ENCODE measurements at regions not wholly inside any gene's neighbourhood (a gene's known extent, or its start where the extent isn't known, plus 50 kb on each side); places are given as distances from the start of the nearest gene placed in this dataset.
"Not testable (repeated sequence)": the region's sequence is repeated elsewhere in the genome, so short reads cannot be mapped to it uniquely, and the experiment has no call there.

GRCh38 chr18:55751476-55751875 lies 163.5 kb upstream of the TCF4 start:
- Histone ChIP-seq H3K9me3 (ENCODE audit: low read depth, low read length) (no peaks in the 10 kb centered on the region), H3K4me1 (ENCODE audit: insufficient read depth, low read length) (no peaks in the 10 kb centered on the region), H3K27me3 (ENCODE audit: insufficient read depth, low read length) (no peaks in the 10 kb centered on the region), H3K4me3 (ENCODE audit: low read length) (no peak overlapping the region)

DNA sequence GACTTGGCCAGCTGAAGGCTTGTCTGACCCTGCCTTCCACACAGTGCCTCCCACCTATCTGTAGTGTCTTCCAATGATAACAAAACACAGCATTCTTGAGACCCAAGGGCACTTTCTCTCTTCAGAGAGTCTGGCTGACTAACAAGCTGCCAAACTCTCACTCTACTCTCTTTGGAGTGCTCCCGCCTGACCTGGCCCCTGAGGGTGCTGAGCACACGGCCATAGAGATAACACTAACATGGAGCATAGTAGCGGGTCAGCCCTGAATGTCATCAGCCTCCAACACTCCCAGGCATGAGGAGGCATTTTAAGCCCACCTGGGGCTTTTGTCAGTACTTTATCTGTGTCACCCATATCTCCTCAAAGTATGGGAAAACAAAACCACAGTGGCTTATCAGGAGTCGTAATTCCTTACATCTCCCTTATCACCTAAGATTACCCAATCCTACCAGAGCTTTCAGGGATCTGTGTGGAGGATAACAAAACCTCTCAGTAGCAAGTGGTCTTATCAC lies 160.3 kb upstream of the TCF4 start:
- H3K27me3 ChIP-seq (ENCODE audit: insufficient read depth, low read length): no peaks in the 10 kb centered on the region
- no peaks in the 10 kb centered on the region for H3K4me1 ChIP-seq (ENCODE audit: insufficient read depth, low read length)
- H3K4me3 ChIP-seq (ENCODE audit: low read length): no peak overlapping the region
- no peaks in the 10 kb centered on the region for H3K9me3 ChIP-seq (ENCODE audit: low read depth, low read length)

GRCh38 chr18:55744206-55744605 lies 156.2 kb upstream of the TCF4 start:
- Histone ChIP-seq H3K4me3 (ENCODE audit: low read length) (no peak overlapping the region), H3K4me1 (ENCODE audit: insufficient read depth, low read length) (no peaks in the 10 kb centered on the region), H3K9me3 (ENCODE audit: low read depth, low read length) (no peaks in the 10 kb centered on the region), H3K27me3 (ENCODE audit: insufficient read depth, low read length) (no peaks in the 10 kb centered on the region)

DNA sequence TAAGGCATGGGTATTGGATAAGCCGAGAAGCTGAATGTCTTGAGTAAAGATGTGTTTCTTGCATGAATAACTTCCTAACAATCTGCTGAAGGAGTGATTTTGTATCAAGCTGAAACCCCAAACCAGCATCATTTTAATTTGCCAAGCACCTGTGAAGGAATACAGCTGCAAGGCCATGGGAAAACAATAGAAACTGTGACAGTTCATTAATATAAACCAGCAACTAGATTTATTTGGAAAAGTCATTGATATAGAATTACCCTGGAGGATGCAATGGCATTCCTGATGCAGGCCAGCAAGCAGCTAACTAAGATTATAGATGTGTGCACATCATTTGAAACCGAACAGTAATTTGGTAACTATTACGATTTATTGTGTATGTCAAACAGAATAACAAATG lies 155.7 kb upstream of the TCF4 start:
- Histone ChIP-seq H3K4me1 (ENCODE audit: insufficient read depth, low read length) (no peaks in the 10 kb centered on the region), H3K27me3 (ENCODE audit: insufficient read depth, low read length) (no peaks in the 10 kb centered on the region), H3K4me3 (ENCODE audit: low read length) (no peak overlapping the region), H3K9me3 (ENCODE audit: low read depth, low read length) (no peaks in the 10 kb centered on the region)

DNA sequence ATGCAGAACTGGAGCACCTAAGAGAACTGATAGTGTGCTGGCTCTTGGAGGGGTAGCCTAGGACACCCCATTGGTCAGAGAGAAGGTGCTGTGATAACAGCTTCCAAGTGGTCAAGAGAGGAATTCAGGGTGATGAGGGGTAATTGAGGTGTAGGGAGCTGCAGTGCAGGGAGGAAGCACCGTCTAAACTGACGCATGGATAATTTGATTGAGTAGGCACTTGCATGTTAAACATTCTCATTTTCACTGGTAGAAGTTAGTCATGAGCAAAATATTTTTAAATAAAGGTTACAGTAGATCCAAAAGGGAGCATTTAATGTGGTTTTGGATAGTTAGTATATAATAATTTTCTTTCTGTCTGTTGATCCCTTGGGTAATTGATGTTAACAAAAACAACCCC lies 155.1 kb upstream of the TCF4 start:
- Histone ChIP-seq H3K9me3 (ENCODE audit: low read depth, low read length) (no peaks in the 10 kb centered on the region), H3K27me3 (ENCODE audit: insufficient read depth, low read length) (no peaks in the 10 kb centered on the region), H3K4me3 (ENCODE audit: low read length) (no peak overlapping the region), H3K4me1 (ENCODE audit: insufficient read depth, low read length) (no peaks in the 10 kb centered on the region)

DNA sequence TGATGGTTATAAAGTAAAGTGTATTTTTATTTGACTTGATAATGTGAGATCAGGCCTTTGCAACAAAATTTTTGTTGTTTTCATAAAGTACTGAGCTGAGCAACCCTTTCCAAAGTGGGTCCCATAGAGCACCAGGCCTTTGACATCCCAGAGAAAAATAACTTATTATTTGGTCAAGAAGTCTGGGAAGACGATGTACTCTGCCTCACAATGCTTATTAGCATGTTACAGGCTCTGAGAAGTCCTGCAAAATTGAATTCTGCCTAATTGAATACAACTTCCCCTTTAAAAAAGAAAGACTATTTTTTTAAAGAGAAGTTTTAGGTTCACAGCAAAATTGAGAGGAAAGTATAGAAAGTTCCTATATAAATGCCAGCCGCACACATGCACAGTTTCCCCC lies 151.5 kb upstream of the TCF4 start:
- Histone ChIP-seq H3K4me1 (ENCODE audit: insufficient read depth, low read length) (no peaks in the 10 kb centered on the region), H3K4me3 (ENCODE audit: low read length) (no peak overlapping the region), H3K9me3 (ENCODE audit: low read depth, low read length) (no peaks in the 10 kb centered on the region), H3K27me3 (ENCODE audit: insufficient read depth, low read length) (no peaks in the 10 kb centered on the region)

DNA sequence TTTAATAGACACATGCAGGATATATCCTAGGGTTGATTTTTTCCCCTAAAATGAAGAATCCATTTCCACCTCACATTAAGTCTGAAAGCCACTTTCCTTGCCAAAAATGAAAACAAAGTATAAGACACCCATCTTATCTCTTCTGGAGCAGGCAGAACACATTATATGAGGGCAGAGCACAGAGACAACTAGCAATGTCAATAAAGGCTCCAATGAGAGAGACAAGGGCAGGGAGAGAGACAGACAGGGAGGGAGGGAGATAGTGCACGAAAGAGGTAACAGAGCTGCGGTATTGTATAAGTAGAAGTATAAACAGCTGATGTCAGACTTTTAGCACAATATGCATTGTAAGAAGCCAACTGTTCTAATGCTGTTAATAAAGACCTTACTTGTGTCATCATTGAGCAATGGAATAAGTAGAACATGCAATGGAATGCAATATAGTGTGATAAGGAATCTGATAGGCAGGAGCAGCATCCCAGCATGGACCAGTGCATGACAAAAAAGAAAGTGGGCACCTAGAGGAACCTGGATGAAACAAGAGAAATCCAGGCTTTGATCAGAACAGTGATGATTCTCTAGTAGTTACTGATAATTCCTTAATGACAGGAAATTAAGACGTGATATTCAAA lies 150.6 kb upstream of the TCF4 start:
- H3K4me1 ChIP-seq (ENCODE audit: insufficient read depth, low read length): no peaks in the 10 kb centered on the region
- no peaks in the 10 kb centered on the region for H3K27me3 ChIP-seq (ENCODE audit: insufficient read depth, low read length)
- no peaks in the 10 kb centered on the region for H3K9me3 ChIP-seq (ENCODE audit: low read depth, low read length)
- H3K4me3 ChIP-seq (ENCODE audit: low read length): no peak overlapping the region

DNA sequence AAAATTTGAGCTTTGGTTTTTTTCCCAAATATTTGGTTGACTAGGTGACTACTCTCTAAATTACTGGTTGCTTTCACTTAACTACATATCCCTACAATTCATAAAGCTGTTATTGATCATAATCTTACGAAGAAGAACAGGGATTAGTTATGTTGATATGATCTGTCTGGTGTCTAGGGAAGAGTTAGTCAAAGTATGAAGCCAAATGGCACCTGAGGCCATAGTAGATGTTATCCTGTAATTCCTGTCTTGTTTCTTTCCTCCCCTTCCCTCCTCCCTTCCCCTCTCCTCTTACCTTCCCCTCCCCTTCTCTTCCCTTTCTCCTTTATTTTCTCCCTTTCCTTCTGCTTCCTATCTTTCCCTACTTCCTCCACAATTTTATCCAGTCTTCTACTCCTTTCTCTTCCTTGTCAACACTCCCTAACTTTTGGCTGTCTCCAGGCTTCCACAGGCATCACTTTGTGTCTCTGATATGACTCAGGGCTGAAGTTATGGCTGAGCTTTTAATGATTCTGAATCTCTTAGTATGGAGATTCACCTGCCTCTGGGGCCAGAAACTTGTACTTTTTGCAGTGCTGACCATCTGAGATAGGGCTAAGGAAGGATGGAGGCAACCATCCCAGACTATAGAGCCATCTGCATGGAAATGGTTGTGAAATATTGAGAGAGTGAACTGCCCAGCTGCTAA lies 149.9 kb upstream of the TCF4 start:
- Histone ChIP-seq H3K9me3 (ENCODE audit: low read depth, low read length) (no peaks in the 10 kb centered on the region), H3K4me3 (ENCODE audit: low read length) (no peak overlapping the region), H3K27me3 (ENCODE audit: insufficient read depth, low read length) (no peaks in the 10 kb centered on the region), H3K4me1 (ENCODE audit: insufficient read depth, low read length) (no peaks in the 10 kb centered on the region)

GRCh38 chr18:55737266-55737665 lies 149.3 kb upstream of the TCF4 start:
- Histone ChIP-seq H3K27me3 (ENCODE audit: insufficient read depth, low read length) (no peaks in the 10 kb centered on the region), H3K4me1 (ENCODE audit: insufficient read depth, low read length) (no peaks in the 10 kb centered on the region), H3K9me3 (ENCODE audit: low read depth, low read length) (no peaks in the 10 kb centered on the region), H3K4me3 (ENCODE audit: low read length) (no peak overlapping the region)

DNA sequence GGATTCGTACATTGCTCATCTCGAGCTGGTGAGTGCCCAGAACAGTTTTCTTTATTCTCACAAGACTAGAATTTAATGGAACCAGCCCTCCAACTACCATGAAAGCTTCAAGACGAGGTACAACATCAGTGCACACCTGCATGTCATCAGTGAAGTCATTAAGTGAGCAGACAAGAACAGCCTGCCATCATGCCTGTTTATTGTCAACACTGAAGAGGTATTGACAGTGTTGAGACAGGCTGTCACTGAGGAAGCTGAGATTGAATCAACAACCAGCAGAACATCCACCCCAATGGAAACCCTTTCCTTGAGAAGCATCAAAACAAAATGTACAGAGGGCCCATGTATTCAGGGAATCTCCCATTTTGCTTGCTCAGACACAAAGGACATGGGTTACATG lies 148.0 kb upstream of the TCF4 start:
- Histone ChIP-seq H3K9me3 (ENCODE audit: low read depth, low read length) (no peaks in the 10 kb centered on the region), H3K4me1 (ENCODE audit: insufficient read depth, low read length) (no peaks in the 10 kb centered on the region), H3K27me3 (ENCODE audit: insufficient read depth, low read length) (no peaks in the 10 kb centered on the region)

GRCh38 chr18:55735199-55735855 lies 147.3 kb upstream of the TCF4 start:
- H3K4me1 ChIP-seq (ENCODE audit: insufficient read depth, low read length): no peaks in the 10 kb centered on the region
- H3K9me3 ChIP-seq (ENCODE audit: low read depth, low read length): no peaks in the 10 kb centered on the region
- no peak overlapping the region for H3K4me3 ChIP-seq (ENCODE audit: low read length)
- H3K27me3 ChIP-seq (ENCODE audit: insufficient read depth, low read length): no peaks in the 10 kb centered on the region

More for the DNA sequence above, 148.0 kb upstream of the TCF4 start:
- H3K4me3 ChIP-seq (ENCODE audit: low read length): no peak overlapping the region

GRCh38 chr18:55732227-55733106 lies 144.5 kb upstream of the TCF4 start:
- Histone ChIP-seq H3K27me3 (ENCODE audit: insufficient read depth, low read length) (no peaks in the 10 kb centered on the region), H3K9me3 (ENCODE audit: low read depth, low read length) (no peaks in the 10 kb centered on the region), H3K4me3 (ENCODE audit: low read length) (no peak overlapping the region), H3K4me1 (ENCODE audit: insufficient read depth, low read length) (no peaks in the 10 kb centered on the region)

GRCh38 chr18:55731594-55732042 lies 143.6 kb upstream of the TCF4 start:
- Histone ChIP-seq H3K4me3 (ENCODE audit: low read length) (no peak overlapping the region), H3K4me1 (ENCODE audit: insufficient read depth, low read length) (no peaks in the 10 kb centered on the region), H3K9me3 (ENCODE audit: low read depth, low read length) (no peaks in the 10 kb centered on the region), H3K27me3 (ENCODE audit: insufficient read depth, low read length) (no peaks in the 10 kb centered on the region)

DNA sequence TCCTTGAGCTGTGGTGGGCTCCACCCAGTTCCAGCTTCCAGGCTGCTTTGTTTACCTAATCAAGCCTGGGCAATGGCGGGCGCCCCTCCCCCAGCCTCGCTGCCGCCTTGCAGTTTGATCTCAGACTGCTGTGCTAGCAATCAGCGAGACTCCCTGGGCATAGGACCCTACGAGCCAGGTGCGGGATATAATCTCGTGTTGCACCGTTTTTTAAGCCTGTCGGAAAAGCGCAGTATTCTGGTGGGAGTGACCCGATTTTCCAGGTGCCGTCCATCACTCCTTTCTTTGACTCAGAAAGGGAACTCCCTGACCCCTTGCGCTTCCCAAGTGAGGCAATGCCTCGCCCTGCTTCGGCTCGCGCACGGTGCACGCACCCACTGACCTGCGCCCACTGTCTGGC lies 133.0 kb upstream of the TCF4 start:
- not testable (repeated sequence) for H3K4me3 ChIP-seq (ENCODE audit: low read length); H3K27me3 ChIP-seq (ENCODE audit: insufficient read depth, low read length); H3K4me1 ChIP-seq (ENCODE audit: insufficient read depth, low read length); H3K9me3 ChIP-seq (ENCODE audit: low read depth, low read length)

DNA sequence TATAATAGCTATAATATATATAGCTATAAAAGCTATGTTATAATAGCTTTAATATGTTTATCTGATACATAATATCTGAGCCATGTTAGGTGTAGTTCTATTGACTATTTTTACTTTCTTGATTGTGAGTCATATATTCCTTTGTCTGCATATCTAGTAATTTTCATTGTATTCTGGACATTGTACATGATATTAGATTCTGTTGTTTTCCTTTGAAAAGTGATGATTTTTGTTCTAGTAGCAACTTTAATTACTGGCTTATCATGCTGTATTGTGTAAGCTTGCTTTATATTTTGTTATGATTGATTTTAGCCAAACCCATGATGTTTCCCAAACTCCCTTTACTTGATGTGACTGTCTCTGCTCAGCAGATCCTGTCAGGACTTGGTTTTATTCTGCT lies 125.7 kb upstream of the TCF4 start:
- Histone ChIP-seq H3K4me1 (ENCODE audit: insufficient read depth, low read length) (no peaks in the 10 kb centered on the region), H3K4me3 (ENCODE audit: low read length) (no peak overlapping the region), H3K9me3 (ENCODE audit: low read depth, low read length) (peaks cover 20% of the 10 kb centered on the region), H3K27me3 (ENCODE audit: insufficient read depth, low read length) (no peaks in the 10 kb centered on the region)
